ENCODE measurements at regions not wholly inside any gene's neighbourhood (a gene's known extent, or its start where the extent isn't known, plus 50 kb on each side); places are given as distances from the start of the nearest gene placed in this dataset.

DNA sequence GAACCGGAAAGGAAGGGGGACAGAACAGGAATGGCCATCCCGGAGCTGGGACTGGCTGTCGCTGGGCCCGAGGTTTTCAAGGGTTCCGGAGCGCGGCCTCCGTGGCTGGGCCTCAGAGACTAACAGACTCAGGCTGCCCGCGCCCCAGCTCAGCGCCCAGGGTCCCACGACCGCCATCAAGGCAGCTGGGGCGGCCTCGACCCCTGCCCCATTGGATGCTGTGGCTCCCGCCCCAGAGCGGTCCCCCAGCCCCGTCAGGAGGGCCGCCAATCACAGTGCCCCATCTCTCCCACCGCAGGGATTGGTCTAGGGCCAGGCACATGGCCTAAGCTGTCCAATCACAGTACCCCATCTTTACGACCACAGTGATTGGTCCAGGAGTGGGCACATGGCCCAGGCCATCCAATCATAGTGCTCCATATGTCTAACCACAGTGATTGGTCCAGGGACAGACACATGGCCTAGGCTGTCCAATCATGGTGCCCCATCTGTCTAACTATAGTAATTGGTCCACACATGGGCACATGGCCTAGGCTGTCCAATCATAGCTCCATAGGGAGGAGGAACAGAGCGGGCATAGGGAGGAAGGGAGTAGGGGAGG is 105.3 kb upstream of the NKX1-1 start:
- peak; percentile 48 for ATAC-seq

DNA sequence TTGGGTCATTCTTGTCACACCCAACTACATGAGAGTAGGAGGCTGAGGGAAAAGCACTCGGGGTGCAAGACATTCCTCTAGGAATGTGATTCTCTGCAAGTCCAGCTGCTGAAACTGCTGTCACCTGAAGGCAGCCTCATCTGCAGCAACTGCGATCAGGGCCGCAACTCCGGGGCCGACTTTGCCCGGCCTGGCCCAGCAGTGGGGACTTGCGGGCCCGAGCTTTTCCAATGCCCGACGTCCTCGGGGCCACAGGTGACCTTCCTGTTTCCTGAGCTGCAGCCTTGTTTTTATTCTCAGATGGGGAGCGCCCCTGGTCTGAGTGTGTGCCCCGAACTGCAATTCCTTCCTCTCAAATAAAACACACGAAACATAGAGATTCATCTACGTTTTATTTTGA is 104.7 kb upstream of the NKX1-1 start:
- Histone ChIP-seq H3K9me3 (no peaks in the 10 kb centered on the region), H3K4me1 (ENCODE audit: low read depth) (peaks cover 2% of the 10 kb centered on the region), H3K4me3 (no peak overlapping the region), H3K36me3 (ENCODE audit: low read depth) (no peaks in the 10 kb centered on the region)
- TF ChIP-seq, protein P1, sequence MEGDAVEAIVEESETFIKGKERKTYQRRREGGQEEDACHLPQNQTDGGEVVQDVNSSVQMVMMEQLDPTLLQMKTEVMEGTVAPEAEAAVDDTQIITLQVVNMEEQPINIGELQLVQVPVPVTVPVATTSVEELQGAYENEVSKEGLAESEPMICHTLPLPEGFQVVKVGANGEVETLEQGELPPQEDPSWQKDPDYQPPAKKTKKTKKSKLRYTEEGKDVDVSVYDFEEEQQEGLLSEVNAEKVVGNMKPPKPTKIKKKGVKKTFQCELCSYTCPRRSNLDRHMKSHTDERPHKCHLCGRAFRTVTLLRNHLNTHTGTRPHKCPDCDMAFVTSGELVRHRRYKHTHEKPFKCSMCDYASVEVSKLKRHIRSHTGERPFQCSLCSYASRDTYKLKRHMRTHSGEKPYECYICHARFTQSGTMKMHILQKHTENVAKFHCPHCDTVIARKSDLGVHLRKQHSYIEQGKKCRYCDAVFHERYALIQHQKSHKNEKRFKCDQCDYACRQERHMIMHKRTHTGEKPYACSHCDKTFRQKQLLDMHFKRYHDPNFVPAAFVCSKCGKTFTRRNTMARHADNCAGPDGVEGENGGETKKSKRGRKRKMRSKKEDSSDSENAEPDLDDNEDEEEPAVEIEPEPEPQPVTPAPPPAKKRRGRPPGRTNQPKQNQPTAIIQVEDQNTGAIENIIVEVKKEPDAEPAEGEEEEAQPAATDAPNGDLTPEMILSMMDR (IDR thresholded peaks at IDR 0.05): no peak
- ATAC-seq: no peak
- intact Hi-C loops (cut with DNase I, micrococcal nuclease): no loop called here
- peak in 1 of 3 donors; percentile 44 for DNase-seq

More for the DNA sequence above, 105.3 kb upstream of the NKX1-1 start:
- H3K4me1 ChIP-seq (ENCODE audit: low read depth): peaks cover 2% of the 10 kb centered on the region
- no peaks in the 10 kb centered on the region for H3K36me3 ChIP-seq (ENCODE audit: low read depth)
- intact Hi-C loops (cut with DNase I, micrococcal nuclease): no loop called here
- H3K4me3 ChIP-seq: no peak overlapping the region
- H3K9me3 ChIP-seq: no peaks in the 10 kb centered on the region
- peak in 2 of 3 donors; percentile 14 to 53 for DNase-seq
- TF ChIP-seq, protein P1 (IDR thresholded peaks at IDR 0.05): no peak

DNA sequence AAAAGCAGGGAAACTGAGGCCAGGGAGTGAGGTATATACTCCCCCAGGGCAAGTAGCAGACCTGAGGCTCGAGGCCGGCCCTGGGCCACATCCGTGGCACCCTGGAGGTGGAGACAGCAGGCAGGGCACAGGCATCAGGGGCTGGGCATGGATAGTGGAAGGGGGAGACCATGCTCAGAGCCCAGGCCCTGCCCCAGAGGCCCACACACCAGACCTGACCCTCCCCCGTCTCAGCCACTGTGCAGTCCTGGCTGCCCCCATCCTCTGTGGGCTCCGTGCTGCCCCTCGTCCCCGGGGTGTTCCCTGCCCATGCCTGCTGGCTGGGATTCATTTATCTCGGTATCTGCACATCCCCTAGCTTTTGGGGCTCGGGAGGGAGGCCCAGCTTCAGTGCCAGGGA is 103.1 kb upstream of the NKX1-1 start:
- Histone ChIP-seq H3K9me3 (no peaks in the 10 kb centered on the region), H3K36me3 (ENCODE audit: low read depth) (no peaks in the 10 kb centered on the region), H3K4me1 (ENCODE audit: low read depth) (peaks cover 2% of the 10 kb centered on the region), H3K4me3 (no peak overlapping the region)
- intact Hi-C loops (cut with DNase I, micrococcal nuclease): no loop called here
- DNase-seq (peak in 1 of 3 donors; percentile 40), ATAC-seq (no peak)
- TF ChIP-seq, protein P1 (IDR thresholded peaks at IDR 0.05): no peak

DNA sequence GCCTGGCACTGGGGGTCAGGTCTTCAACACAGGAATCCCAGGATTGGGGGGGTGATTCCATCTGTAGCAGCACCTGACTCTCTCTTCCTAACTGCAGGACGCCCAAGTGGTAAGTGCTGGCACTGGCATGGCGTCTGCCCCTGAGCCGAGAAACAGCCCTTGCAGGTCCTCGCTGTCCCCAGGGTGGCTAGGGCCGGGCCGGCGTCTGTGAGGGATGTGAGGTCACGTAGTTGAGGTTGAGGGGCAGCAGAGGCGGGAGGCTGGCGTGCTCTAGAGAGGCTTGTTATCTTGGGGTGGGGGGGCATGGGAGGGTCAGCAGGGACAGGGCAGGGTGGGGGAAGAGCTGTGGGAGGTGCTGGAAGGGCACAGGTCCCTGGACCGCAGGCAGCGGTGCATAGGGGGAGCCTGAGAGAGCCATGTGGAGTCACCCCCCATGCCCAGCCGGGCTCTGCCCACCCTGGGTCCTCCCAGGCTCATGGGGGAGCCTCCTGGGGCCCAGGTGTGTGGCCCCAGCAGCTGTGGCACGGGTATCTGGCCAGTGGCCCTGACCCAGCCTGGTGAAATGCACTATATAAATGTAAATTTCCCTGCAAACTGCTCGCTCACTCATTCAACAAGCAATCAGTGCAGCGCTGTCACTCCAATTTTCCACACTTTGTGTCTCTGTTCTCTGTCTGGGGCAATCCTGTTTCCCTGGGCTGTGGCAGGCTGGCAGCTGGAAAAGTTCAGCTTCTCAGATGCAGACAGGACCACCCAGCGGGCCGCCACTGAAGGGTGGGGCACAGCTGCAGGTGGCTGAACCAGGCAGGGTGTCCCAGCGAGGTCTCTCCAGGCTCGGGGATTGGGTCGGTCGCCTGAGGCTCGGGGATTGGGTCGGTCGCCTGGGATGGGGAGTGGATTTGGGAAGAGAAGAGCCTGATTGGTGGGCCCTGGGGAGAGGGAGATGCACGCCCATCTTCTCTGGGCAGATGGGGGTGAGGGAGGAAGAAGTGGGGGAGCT is 102.2 kb upstream of the NKX1-1 start:
- TF ChIP-seq, protein P1 (IDR thresholded peaks at IDR 0.05): no peak
- no peaks in the 10 kb centered on the region for H3K36me3 ChIP-seq (ENCODE audit: low read depth)
- no peak overlapping the region for H3K4me3 ChIP-seq
- peak in 2 of 3 donors; percentile 15 to 48 for DNase-seq
- H3K4me1 ChIP-seq (ENCODE audit: low read depth): peaks cover 1% of the 10 kb centered on the region
- ATAC-seq: no peak
- intact Hi-C loops (cut with DNase I, micrococcal nuclease): no loop called here
- no peaks in the 10 kb centered on the region for H3K9me3 ChIP-seq

DNA sequence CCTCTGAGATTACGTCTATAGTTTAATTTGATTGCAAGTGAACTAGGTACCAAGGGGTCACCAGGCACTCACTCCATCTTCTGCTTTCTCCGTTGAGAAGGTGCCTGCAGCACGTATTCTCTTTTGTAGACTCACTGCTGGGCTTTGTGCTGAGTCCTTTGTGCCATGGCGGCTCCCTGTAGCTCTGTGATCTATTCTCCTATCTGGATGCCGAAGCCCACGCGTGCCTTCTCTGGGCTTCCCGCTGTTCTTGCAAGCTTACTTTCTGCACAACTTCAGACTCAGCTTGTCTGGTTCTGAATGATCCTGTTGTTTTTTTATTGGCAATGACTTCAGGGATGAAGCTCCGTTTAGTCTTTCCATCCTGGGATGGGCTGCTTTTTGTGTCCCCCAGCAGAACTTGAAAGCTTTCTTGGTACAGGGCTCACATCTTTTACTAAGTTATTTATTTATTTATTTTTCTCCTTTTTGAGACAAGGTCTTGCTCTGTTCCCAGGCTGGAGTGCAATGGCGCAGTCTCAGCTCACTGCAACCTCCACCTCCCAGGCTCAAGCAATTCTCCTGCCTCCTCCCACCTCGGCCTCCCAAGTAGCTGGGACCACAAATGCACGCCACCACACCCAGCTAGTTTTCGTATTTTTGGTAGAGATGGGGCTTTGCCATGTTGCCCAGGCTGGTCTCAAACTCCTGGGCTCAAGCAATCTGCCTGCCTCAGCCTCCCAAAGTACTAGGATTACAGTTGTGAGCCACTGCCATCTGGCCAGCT is 100.9 kb upstream of the NKX1-1 start:
- Histone ChIP-seq H3K9me3 (no peaks in the 10 kb centered on the region), H3K4me3 (no peak overlapping the region), H3K36me3 (ENCODE audit: low read depth) (no peaks in the 10 kb centered on the region), H3K4me1 (ENCODE audit: low read depth) (no peaks in the 10 kb centered on the region)
- ATAC-seq (no peak), DNase-seq (no peak)
- TF ChIP-seq, protein P1 (IDR thresholded peaks at IDR 0.05): no peak
- intact Hi-C loops (cut with DNase I, micrococcal nuclease): no loop called here
